ENCODE measurements at regions not wholly inside any gene's neighbourhood (a gene's known extent, or its start where the extent isn't known, plus 50 kb on each side); places are given as distances from the start of the nearest gene placed in this dataset.

DNA sequence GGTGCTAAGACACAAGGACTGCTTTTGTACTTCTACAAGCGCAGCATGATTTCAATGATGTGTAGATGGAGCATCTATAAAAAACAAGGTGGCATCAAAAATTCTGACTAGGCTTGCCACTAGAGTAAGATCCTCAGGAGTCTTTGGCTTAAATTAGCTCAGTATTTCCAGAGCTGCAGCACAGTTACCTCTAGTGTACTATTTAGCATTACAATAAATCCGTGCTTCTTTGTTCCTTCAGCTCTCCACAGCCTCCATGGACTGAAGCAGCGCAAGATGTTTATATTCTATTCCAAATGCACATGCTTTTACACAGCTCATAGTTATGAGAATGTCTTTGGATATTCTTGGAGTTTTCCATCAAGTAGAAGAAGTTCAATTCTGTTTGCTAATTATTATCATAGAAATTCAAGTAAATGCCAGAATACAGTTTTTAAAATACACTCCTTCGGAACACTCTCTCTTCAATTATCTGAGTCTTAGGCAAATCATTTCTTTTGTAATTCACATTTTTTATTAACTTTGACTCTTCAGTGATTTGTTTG lies 1133.0 kb upstream of the LRRTM1 start:
- intact Hi-C loops (cut with micrococcal nuclease; ENCODE audit: unreplicated experiment) = no loop called here
- no peaks in the 10 kb centered on the region for H3K4me1 ChIP-seq (ENCODE audit: control insufficient read depth, insufficient read depth, low read length)
- H3K36me3 ChIP-seq (ENCODE audit: control insufficient read depth in 2 of 2, insufficient read depth in 2 of 2, low read length in 1 of 2) = no peaks in the 10 kb centered on the region
- H3K27me3 ChIP-seq (replicated peaks in 1 of 2; ENCODE audit: control insufficient read depth in 2 of 2, insufficient read depth in 2 of 2, low read length in 1 of 2) = no peaks in the 10 kb centered on the region
- no TSS peak for BruUV-seq (replicated peaks)
- RAD21 ChIA-PET (ENCODE audit: unreplicated experiment) = no interaction called here
- no peak for ATAC-seq
- no peak for TF ChIP-seq MEF2B (IDR thresholded peaks at IDR 0.05; ENCODE audit: partially characterized antibody, poor library complexity, severe bottlenecking)
- TF ChIP-seq ETV6 (conservative IDR thresholded peaks at IDR 0.05 in 1 of 2, IDR thresholded peaks at IDR 0.05 in 1 of 2; ENCODE audit: borderline replicate concordance in 1 of 2, low read depth in 1 of 2) = no peak
- no peak for TF ChIP-seq MTA3 (IDR thresholded peaks at IDR 0.05; ENCODE audit: borderline replicate concordance, low read length)
- no peak for TF ChIP-seq STAT3 (IDR thresholded peaks at IDR 0.05; ENCODE audit: low read depth, low read length)
- H3K9ac ChIP-seq (ENCODE audit: control insufficient read depth, insufficient read depth, low read length) = no peak overlapping the region
- H3K4me3 ChIP-seq = no peak overlapping the region
- no peak overlapping the region for H3K4me2 ChIP-seq (ENCODE audit: control insufficient read depth, insufficient read depth)
- SMC1A ChIA-PET (ENCODE audit: uncharacterized antibody, unreplicated experiment) = no interaction called here
- no peak for FAIRE-seq
- no peaks in the 10 kb centered on the region for H3K79me2 ChIP-seq (ENCODE audit: control insufficient read depth, insufficient read depth, low read length)
- in situ Hi-C loops (cut with MboI) = no loop called here
- POLR2A ChIA-PET = no interaction called here
- CTCF ChIA-PET = interaction anchor here (1.0 kb wide), 1 partner anchor 71 kb away, joined by 3 read pairs; no protein-coding TSS in a partner anchor
- no peaks in the 10 kb centered on the region for H4K20me1 ChIP-seq (ENCODE audit: control insufficient read depth, insufficient read depth)
- H3K9me3 ChIP-seq (replicated peaks; ENCODE audit: control insufficient read depth, insufficient read depth, low read length) = no peaks in the 10 kb centered on the region
- 46% methylated on average over 4 of the region's 4 CpGs for WGBS (ENCODE audit: insufficient coverage, insufficient replicate concordance, low lambda C conversion rate, missing lambda C conversion rate)
- H2AFZ ChIP-seq (ENCODE audit: control insufficient read depth, low read depth, low read length) = no peak overlapping the region
- no peak for DNase-seq (ENCODE audit: low read depth, low spot score)
- no peak overlapping the region for H3K27ac ChIP-seq (ENCODE audit: control insufficient read depth, insufficient read depth)

DNA sequence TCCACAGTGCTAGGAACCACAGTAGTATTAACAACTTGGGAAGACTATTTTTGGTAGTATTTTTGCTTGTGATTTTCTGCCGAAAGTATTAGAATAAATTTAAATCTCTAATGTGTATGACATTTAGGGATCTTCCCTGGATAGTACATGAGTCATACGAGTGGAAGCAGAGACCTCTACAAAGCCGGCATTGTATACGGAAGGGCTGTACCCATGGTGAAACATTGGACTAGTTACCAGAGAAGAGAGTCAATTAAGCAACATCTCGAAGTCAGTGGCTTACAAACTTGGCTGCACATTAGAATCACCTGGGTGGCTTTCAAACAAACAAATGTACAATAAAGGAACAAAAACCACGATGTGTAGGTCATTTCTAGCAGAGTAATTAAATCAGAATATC lies 1131.7 kb upstream of the LRRTM1 start:
- POLR2A ChIA-PET = no interaction called here
- H3K4me1 ChIP-seq (ENCODE audit: control insufficient read depth, insufficient read depth, low read length) = no peaks in the 10 kb centered on the region
- H3K27me3 ChIP-seq (replicated peaks in 1 of 2; ENCODE audit: control insufficient read depth in 2 of 2, insufficient read depth in 2 of 2, low read length in 1 of 2) = no peaks in the 10 kb centered on the region
- FAIRE-seq (no peak), ATAC-seq (no peak), DNase-seq (ENCODE audit: low read depth, low spot score) (no peak)
- RAD21 ChIA-PET (ENCODE audit: unreplicated experiment) = no interaction called here
- no peak overlapping the region for H3K27ac ChIP-seq (ENCODE audit: control insufficient read depth, insufficient read depth)
- H3K79me2 ChIP-seq (ENCODE audit: control insufficient read depth, insufficient read depth, low read length) = no peaks in the 10 kb centered on the region
- H3K9me3 ChIP-seq (replicated peaks; ENCODE audit: control insufficient read depth, insufficient read depth, low read length) = no peaks in the 10 kb centered on the region
- SMC1A ChIA-PET (ENCODE audit: uncharacterized antibody, unreplicated experiment) = interaction anchor here (1.6 kb wide), 1 partner anchor 15 kb away, joined by 3 read pairs; no protein-coding TSS in a partner anchor
- H4K20me1 ChIP-seq (ENCODE audit: control insufficient read depth, insufficient read depth) = no peaks in the 10 kb centered on the region
- TF ChIP-seq DPF2 (IDR thresholded peaks at IDR 0.05) = no peak
- no peak for TF ChIP-seq NFXL1 (IDR thresholded peaks at IDR 0.05; ENCODE audit: borderline replicate concordance)
- TF ChIP-seq NBN (IDR thresholded peaks at IDR 0.05) = no peak
- no peak for TF ChIP-seq ZBED1 (IDR thresholded peaks at IDR 0.05; ENCODE audit: borderline replicate concordance)
- no peak for TF ChIP-seq NR2C1 (IDR thresholded peaks at IDR 0.05)
- no peak for TF ChIP-seq MTA2 (IDR thresholded peaks at IDR 0.05; ENCODE audit: low read depth)
- no peak for TF ChIP-seq EED (IDR thresholded peaks at IDR 0.05; ENCODE audit: low read depth)
- no peak for TF ChIP-seq MYB (IDR thresholded peaks at IDR 0.05; ENCODE audit: borderline replicate concordance, low read depth, low read length)
- no peak for TF ChIP-seq CHD4 (IDR thresholded peaks at IDR 0.05)
- no peak for TF ChIP-seq POU2F2 (IDR thresholded peaks at IDR 0.05; ENCODE audit: borderline replicate concordance, low read depth, low read length)
- no peak for TF ChIP-seq SP1 (IDR thresholded peaks at IDR 0.05; ENCODE audit: low read depth, low read length)
- TF ChIP-seq EZH2 (IDR thresholded peaks at IDR 0.05; ENCODE audit: borderline replicate concordance, control insufficient read depth, low read depth, low read length) = no peak
- TF ChIP-seq RB1 (IDR thresholded peaks at IDR 0.05; ENCODE audit: borderline replicate concordance) = no peak
- intact Hi-C loops (cut with micrococcal nuclease; ENCODE audit: unreplicated experiment) = no loop called here
- in situ Hi-C loops (cut with MboI) = no loop called here
- no peak overlapping the region for H3K4me2 ChIP-seq (ENCODE audit: control insufficient read depth, insufficient read depth)
- H3K36me3 ChIP-seq (ENCODE audit: control insufficient read depth in 2 of 2, insufficient read depth in 2 of 2, low read length in 1 of 2) = no peaks in the 10 kb centered on the region
- no peak overlapping the region for H3K4me3 ChIP-seq
- H2AFZ ChIP-seq (ENCODE audit: control insufficient read depth, low read depth, low read length) = no peak overlapping the region
- no peak overlapping the region for H3K9ac ChIP-seq (ENCODE audit: control insufficient read depth, insufficient read depth, low read length)
- no TSS peak for BruUV-seq (replicated peaks)
- WGBS (ENCODE audit: insufficient coverage, insufficient replicate concordance, low lambda C conversion rate, missing lambda C conversion rate) = 23% methylated on average over 6 of the region's 6 CpGs
- CTCF ChIA-PET = no interaction called here
